Glutamatergic neuron (in vitro differentiated cells): ENCODE measurements at regions not wholly inside any gene's neighbourhood (a gene's known extent, or its start where the extent isn't known, plus 50 kb on each side); places are given as distances from the start of the nearest gene placed in this dataset.

ENCODE experiments used
- DNase-seq: peaks from one replicate; pipeline ENCODE4 v3.0.0; 2022
- H3K27ac Mint-ChIP-seq: one replicate; pipeline ENCODE4 v1.8.0; 2020; ENCODE audit warnings: mild to moderate bottlenecking, mixed read lengths, inconsistent platforms; ENCODE audit not compliant: unreplicated experiment
- H3K27me3 Mint-ChIP-seq: one replicate; pipeline ENCODE4 v1.8.0; 2020; ENCODE audit warnings: mild to moderate bottlenecking, moderate library complexity, mixed read lengths, inconsistent platforms; ENCODE audit not compliant: unreplicated experiment
- H3K36me3 Mint-ChIP-seq: one replicate; pipeline ENCODE4 v1.8.0; 2020; ENCODE audit warnings: mild to moderate bottlenecking, mixed read lengths, inconsistent platforms; ENCODE audit not compliant: unreplicated experiment
- H3K4me1 Mint-ChIP-seq: one replicate; pipeline ENCODE4 v1.8.0; 2020; ENCODE audit warnings: mild to moderate bottlenecking, low read depth, mixed read lengths, inconsistent platforms; ENCODE audit not compliant: unreplicated experiment
- H3K4me3 Mint-ChIP-seq: one replicate; pipeline ENCODE4 v1.8.0; 2020; ENCODE audit warnings: mild to moderate bottlenecking, mixed read lengths, inconsistent platforms; ENCODE audit not compliant: unreplicated experiment
- H3K9me3 Mint-ChIP-seq: one replicate; pipeline ENCODE4 v1.8.0; 2020; ENCODE audit warnings: mild to moderate bottlenecking, moderate library complexity, mixed read lengths, inconsistent platforms; ENCODE audit not compliant: unreplicated experiment
- CTCF ChIP-seq: fragments of 200-600 bp; sonication (generic); IDR thresholded peaks from one replicate; pipeline ENCODE4 v1.5.0; 2021; ENCODE audit not compliant: partially characterized antibody, unreplicated experiment

- H3K36me3 Mint-ChIP-seq = no peaks in the 10 kb centered on the region
- no peak overlapping the region for H3K4me3 Mint-ChIP-seq
- H3K4me1 Mint-ChIP-seq = no peaks in the 10 kb centered on the region
- no peaks in the 10 kb centered on the region for H3K27me3 Mint-ChIP-seq
- no peak for DNase-seq
- H3K9me3 Mint-ChIP-seq = no peaks in the 10 kb centered on the region
- H3K27ac Mint-ChIP-seq = no peak overlapping the region
- TF ChIP-seq CTCF = no peak
Observed at GRCh38 chr3:99323940-99324339, 314.5 kb upstream of the COL8A1 start.

GRCh38 chr3:99322551-99322950, 315.8 kb upstream of the COL8A1 start:
- Mint-ChIP-seq H3K9me3 (no peaks in the 10 kb centered on the region), H3K36me3 (no peaks in the 10 kb centered on the region)

GRCh38 chr3:99321261-99321660, 317.1 kb upstream of the COL8A1 start:
- TF ChIP-seq CTCF = no peak
- H3K36me3 Mint-ChIP-seq = no peaks in the 10 kb centered on the region
- no peaks in the 10 kb centered on the region for H3K4me1 Mint-ChIP-seq
- H3K27me3 Mint-ChIP-seq = no peaks in the 10 kb centered on the region
- H3K9me3 Mint-ChIP-seq = no peaks in the 10 kb centered on the region
- no peak overlapping the region for H3K27ac Mint-ChIP-seq
- no peak for DNase-seq
- no peak overlapping the region for H3K4me3 Mint-ChIP-seq

More at GRCh38 chr3:99322551-99322950, 315.8 kb upstream of the COL8A1 start:
- Mint-ChIP-seq H3K4me3 (no peak overlapping the region), H3K27me3 (no peaks in the 10 kb centered on the region), H3K4me1 (no peaks in the 10 kb centered on the region), H3K27ac (no peak overlapping the region)
- DNase-seq = no peak
- no peak for TF ChIP-seq CTCF

- H3K36me3 Mint-ChIP-seq = no peaks in the 10 kb centered on the region
- no peak for DNase-seq
- TF ChIP-seq CTCF = no peak
- no peaks in the 10 kb centered on the region for H3K4me1 Mint-ChIP-seq
- no peaks in the 10 kb centered on the region for H3K9me3 Mint-ChIP-seq
- no peak overlapping the region for H3K27ac Mint-ChIP-seq
- H3K4me3 Mint-ChIP-seq = no peak overlapping the region
- no peaks in the 10 kb centered on the region for H3K27me3 Mint-ChIP-seq
Observed at GRCh38 chr3:99319961-99320360, 318.4 kb upstream of the COL8A1 start.

GRCh38 chr3:99319450-99319849, 318.9 kb upstream of the COL8A1 start:
- Mint-ChIP-seq H3K4me1 (no peaks in the 10 kb centered on the region), H3K4me3 (no peak overlapping the region), H3K27ac (no peak overlapping the region), H3K27me3 (no peaks in the 10 kb centered on the region), H3K36me3 (no peaks in the 10 kb centered on the region), H3K9me3 (no peaks in the 10 kb centered on the region)
- no peak for DNase-seq
- no peak for TF ChIP-seq CTCF
